HG03025 (cell line): ENCODE measurements at regions not wholly inside any gene's neighbourhood (a gene's known extent, or its start where the extent isn't known, plus 50 kb on each side); places are given as distances from the start of the nearest gene placed in this dataset.
"Not testable (repeated sequence)": the region's sequence is repeated elsewhere in the genome, so short reads cannot be mapped to it uniquely, and the experiment has no call there.

ENCODE experiments used
- ATAC-seq: cut with Tn5 transposase; IDR thresholded peaks from one replicate; pipeline ENCODE4 v1.9.1; 2021; ENCODE audit warnings: mild to moderate bottlenecking, moderate library complexity; ENCODE audit not compliant: unreplicated experiment, low FRiP score

GRCh38 chr3:152147748-152148147 lies 121.0 kb upstream of the MBNL1 start:
- no peak for ATAC-seq

DNA sequence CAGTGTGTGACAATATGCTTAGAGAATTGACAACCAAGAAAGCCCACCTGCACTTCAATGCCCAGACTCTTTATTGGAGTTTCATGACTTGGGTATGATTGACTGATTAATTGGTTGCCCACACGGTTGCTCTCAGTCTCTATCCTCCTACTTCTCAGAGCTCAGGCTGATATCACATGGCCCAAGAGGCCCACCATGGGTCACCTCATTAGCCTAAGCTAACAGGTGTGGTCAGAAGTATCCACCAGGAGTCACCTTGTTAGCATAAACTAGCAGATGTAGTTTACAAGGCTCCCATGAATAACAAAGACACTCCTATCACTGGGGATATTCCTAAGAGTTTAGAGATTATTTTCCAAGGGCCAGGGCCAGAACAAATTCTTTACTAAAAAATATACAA lies 120.2 kb upstream of the MBNL1 start:
- no peak for ATAC-seq

DNA sequence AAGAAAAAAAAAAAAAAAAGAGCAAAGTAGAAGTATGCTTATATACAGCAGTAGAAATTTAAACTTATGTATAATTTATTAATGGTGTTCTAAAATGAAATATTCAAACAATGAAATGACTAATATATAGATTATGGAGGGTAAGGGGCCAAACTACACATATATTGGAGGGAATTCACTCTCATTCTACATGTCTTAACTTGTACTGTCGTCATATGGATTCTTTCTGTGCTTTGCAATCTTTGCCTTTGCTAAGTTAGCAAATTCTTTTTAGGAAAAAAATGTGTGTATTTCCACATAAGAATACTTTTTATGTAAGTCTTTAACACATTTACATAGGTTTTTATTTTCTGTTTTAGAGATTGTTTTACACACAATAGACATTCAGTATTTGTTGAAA lies 118.9 kb upstream of the MBNL1 start:
- ATAC-seq: no peak

DNA sequence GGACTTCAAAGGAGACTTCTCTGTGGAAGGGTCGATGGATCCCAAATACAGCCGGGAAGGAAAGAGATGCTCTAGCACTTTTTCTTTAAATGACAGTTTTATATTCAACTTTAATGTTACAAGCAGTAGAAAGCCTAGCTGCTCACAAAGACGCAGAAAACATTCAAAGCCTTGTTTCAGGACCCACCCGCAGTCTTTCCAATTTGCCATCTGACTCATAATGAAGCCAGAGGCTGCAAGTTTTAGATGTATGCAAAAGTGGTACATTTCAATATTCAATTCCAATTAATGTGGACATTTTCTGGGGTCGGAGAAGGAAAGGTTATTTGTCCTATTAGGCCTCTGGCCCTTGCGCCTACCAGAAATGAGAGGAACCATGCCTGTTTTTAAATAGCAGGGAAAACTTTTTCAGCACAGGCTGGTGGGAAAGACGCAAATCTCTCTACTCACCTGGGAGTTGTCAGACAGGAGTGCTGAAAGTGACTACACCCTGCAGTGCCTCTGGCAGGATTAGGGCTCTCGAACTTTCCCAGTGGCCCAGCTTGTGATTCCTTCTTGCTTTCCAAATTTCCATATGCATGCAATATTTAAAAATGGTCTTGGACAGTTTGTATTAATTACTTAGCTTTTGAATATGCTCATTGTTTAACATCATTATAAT lies 117.4 kb upstream of the MBNL1 start:
- ATAC-seq: no peak

DNA sequence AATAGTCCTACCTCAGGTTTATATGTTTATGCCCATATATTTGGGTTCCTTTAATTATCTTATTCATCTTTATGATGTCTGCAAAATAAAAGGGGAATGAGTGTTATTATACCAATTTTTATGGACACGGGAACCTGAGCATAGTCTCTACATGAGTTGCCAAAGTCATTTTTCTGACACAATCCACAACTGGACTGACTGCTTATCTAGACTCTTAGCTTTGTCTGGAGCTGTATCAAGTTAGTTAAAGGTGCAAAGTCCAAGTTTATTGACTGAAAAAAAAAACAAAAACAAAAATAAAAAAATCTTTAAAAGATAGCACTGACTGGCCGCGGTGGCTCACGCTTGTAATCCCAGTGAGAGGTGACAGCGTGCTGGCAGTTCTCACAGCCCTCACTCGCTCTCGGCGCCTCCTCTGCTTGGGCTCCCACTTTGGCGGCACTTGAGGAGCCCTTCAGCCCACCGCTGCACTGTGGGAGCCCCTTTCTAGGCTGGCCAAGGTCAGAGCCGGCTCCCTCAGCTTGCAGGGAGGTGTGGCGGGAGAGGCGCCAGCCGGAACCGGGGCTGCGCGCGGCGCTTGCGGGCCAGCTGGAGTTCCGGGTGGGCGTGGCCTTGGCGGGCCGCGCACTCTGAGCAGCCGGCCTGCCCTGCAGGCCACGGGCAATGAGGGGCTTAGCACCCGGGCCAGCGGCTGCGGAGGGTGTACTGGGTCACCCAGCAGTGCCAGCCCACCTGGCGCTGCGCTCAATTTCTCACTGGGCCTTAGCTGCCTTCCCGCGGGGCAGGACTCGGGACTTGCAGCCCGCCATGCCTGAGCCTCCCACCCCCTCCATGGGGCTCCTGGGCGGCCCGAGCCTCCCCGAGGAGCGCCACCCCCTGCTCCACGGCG lies 116.6 kb upstream of the MBNL1 start:
- not testable (repeated sequence) for ATAC-seq

GRCh38 chr3:152153115-152153514 lies 115.6 kb upstream of the MBNL1 start:
- not testable (repeated sequence) for ATAC-seq

DNA sequence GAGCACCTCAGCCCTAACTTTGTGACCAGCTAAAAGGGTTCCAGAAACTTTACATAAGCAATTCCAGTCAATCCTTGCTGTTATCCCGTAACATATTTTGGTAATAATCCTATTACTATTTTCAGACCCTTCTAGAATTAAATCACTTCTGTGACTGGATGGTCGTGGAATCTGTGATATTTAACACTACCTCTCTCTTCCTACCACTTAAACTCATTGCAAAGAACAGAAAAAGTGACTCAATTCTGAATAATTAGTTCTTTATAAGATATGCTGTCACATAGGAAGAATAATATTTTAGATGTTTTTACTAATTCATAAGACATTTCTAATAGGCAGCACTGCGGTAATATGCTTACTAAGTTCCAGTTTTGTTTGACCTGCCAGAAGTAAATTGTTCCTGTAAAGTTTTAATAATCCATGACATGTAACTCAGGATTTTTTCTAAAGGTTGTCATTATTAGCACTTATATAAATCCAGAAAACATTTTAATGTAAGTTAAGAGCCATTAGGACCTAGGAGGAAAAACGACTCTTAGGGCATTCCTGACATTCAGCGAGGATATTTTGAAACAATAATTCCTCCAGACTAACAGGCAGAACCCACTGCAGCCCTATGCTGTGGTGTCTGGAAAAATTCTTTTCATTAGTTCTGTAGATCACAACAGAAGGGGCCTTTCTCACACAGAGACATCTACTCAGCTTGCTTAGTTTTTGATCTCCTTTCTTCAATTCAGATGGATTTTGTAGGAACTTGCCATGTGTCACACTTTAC lies 113.3 kb upstream of the MBNL1 start:
- ATAC-seq: no peak

GRCh38 chr3:152156880-152157279 lies 111.8 kb upstream of the MBNL1 start:
- peak; percentile 54 for ATAC-seq

- no peak for ATAC-seq
These were observed 111.4 kb upstream of the MBNL1 start for GRCh38 chr3:152157337-152157736.

DNA sequence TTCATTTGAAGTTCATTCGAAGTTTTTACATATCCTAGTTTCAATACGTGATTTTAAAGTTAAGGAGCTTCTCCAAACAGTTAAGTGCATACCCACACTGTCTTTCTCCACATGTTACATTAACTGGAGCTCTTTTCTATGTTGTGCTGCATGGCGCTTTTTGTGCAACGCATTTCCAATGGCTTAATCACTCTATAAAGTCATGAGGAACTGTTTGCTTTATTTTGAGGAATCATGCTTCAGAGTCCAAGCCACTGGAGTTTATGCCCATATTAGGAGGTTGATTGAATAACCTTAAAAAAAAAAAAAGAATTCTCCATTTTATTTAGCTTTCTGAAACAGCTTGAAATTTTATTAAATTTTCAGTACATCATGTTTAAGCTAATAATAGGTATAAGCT lies 109.4 kb upstream of the MBNL1 start:
- no peak for ATAC-seq

GRCh38 chr3:152160350-152161011 lies 108.2 kb upstream of the MBNL1 start:
- ATAC-seq: no peak

GRCh38 chr3:152172460-152172859 lies 96.3 kb upstream of the MBNL1 start:
- ATAC-seq: no peak

DNA sequence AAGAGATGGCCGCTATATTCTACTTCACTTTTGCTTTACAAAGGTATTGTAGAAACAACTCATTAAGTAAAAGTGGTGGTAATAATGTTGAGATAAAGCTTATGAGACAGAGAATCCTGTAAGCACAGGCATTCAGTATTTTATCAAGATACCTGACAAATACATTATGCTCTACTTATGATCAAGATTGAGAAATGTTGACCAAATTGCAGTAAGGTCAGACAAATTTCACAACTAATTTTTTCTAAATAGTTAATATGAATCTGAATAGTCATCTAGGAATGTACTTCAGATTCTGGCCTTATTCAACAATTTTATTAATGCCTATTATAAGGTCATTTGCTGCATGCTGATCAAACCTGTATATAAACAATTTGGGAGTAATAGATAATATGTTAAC lies 95.1 kb upstream of the MBNL1 start:
- no peak for ATAC-seq

GRCh38 chr3:152174876-152175527 lies 93.7 kb upstream of the MBNL1 start:
- no peak for ATAC-seq

DNA sequence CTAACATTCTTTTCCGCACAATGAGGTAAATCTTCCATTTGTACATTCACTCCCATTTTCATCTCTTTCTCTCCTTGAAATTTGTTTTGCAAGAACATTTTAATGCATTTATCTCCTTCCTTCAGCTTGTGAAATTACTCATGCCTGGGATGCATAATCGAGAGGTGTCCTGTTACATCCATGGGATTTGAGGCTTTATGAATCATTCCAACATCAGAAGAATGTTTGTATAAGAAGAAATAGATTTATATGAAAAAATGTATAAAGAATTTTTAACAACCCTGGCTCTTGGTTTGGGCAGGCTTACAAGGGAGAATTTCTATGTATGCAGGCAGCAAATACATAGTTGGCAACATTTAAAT lies 93.2 kb upstream of the MBNL1 start:
- ATAC-seq: no peak

- no peak for ATAC-seq
These were observed 92.5 kb upstream of the MBNL1 start for GRCh38 chr3:152176241-152176640.

DNA sequence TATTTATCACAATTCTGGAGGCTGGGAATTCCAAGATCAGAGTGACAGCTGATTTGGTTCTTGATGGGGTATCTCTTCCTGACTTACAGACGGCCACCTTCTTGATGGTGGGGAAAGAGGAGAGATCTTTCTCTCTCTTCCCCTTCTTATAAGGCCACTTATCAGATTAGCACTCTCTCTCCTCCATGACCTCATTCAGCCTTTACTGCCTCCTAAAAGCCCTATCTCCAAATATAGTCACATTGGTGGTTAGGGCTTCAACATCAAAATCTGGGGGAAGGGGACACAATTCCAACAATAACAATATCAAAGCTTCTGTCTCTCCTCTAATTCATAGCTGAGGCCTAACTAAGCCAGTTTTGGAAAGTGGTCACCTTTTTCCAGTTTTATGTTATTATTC lies 91.7 kb upstream of the MBNL1 start:
- no peak for ATAC-seq

DNA sequence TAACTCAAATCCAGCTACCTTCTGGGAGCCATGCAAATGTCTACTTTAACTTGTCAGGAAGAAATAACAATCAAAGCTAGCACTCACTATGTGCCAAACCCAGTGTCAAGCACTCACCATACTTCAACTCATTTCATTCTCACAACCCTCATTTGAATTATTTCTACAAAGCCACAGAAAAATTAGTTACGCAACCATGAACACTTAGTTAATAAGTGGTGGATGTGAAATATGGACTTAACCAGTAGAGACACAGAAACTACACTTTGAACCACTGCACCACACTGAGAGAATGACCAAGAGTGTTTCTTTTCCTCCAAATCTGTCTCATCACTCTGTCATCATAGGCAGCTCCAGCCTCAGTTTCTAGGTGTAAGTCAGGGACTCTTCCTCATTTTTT lies 91.0 kb upstream of the MBNL1 start:
- no peak for ATAC-seq

GRCh38 chr3:152183473-152183872 lies 85.3 kb upstream of the MBNL1 start:
- ATAC-seq: no peak

DNA sequence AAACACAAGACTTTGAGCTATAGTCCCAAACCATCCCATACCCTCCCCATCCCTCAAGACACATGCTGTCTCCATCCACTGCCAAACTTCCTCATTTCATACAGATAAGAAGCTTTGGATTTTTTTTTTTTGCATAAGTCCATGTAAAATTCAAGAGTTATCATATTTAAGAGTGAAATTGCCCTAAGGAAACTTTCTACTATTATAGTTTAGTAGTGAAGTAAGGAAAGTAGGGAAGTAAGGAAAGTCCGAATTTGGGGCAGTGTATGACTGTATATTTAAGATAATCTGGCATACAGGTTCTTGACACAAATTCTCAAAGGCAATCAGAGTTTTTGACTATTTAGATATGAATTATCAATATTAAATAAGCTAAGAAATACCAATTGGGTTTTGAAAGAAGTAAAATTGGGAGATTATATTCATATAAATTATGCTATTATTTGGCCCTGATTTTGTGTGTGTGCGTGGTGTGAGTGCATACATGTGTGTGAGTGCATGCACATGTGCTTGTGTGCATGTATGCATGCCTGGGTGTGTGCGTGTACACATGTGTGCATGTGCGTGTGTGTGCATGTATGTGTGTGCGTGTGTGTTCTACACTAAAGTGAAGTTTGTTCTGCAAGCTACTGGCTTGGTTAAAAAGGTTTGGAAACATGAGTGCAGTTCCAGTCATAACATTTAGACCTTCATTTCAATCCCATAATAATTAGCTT lies 83.6 kb upstream of the MBNL1 start:
- ATAC-seq: no peak
